HG03469 (cell line): ENCODE measurements at regions not wholly inside any gene's neighbourhood (a gene's known extent, or its start where the extent isn't known, plus 50 kb on each side); places are given as distances from the start of the nearest gene placed in this dataset.

Experiments used
- ATAC-seq: cut with Tn5 transposase; IDR thresholded peaks from one replicate; pipeline ENCODE4 v1.9.1; 2021; ENCODE audit warnings: mild to moderate bottlenecking, moderate library complexity, moderate number of reproducible peaks; ENCODE audit not compliant: unreplicated experiment

GRCh38 chr6:14423955-14424354 lies 306.4 kb downstream of the CD83 start:
- no peak for ATAC-seq

GRCh38 chr6:14425805-14426204 lies 308.2 kb downstream of the CD83 start:
- ATAC-seq: no peak

GRCh38 chr6:14426281-14426680 lies 308.7 kb downstream of the CD83 start:
- no peak for ATAC-seq

- ATAC-seq: no peak
Measured at GRCh38 chr6:14428269-14428668, 310.7 kb downstream of the CD83 start.

- no peak for ATAC-seq
Measured at GRCh38 chr6:14429396-14429795, 311.8 kb downstream of the CD83 start.

- ATAC-seq: no peak
Measured at GRCh38 chr6:14430218-14430617, 312.6 kb downstream of the CD83 start.

GRCh38 chr6:14431385-14432330 lies 314.1 kb downstream of the CD83 start:
- no peak for ATAC-seq

- ATAC-seq: no peak
Measured at GRCh38 chr6:14434916-14435690, 317.5 kb downstream of the CD83 start.

GRCh38 chr6:14436592-14437132 lies 319.1 kb downstream of the CD83 start:
- no peak for ATAC-seq

GRCh38 chr6:14439419-14439818 lies 321.8 kb downstream of the CD83 start:
- ATAC-seq: no peak

GRCh38 chr6:14440215-14440910 lies 322.8 kb downstream of the CD83 start:
- no peak for ATAC-seq

GRCh38 chr6:14440940-14441781 lies 323.6 kb downstream of the CD83 start:
- ATAC-seq: no peak

GRCh38 chr6:14442242-14442641 lies 324.7 kb downstream of the CD83 start:
- no peak for ATAC-seq

GRCh38 chr6:14443629-14444268 lies 326.2 kb downstream of the CD83 start:
- ATAC-seq: no peak

- no peak for ATAC-seq
Measured at GRCh38 chr6:14444295-14444972, 326.9 kb downstream of the CD83 start.

- no peak for ATAC-seq
Measured at GRCh38 chr6:14447240-14447639, 329.7 kb downstream of the CD83 start.

- no peak for ATAC-seq
Measured at GRCh38 chr6:14448246-14448645, 330.7 kb downstream of the CD83 start.

GRCh38 chr6:14450133-14450504 lies 332.5 kb downstream of the CD83 start:
- no peak for ATAC-seq

- ATAC-seq: no peak
Measured at GRCh38 chr6:14450578-14450977, 333.0 kb downstream of the CD83 start.
